Caco-2 (cell line): ENCODE measurements at regions not wholly inside any gene's neighbourhood (a gene's known extent, or its start where the extent isn't known, plus 50 kb on each side); places are given as distances from the start of the nearest gene placed in this dataset.
A peak's percentile ranks its signal among the peaks of the same experiment; 100 is the strongest.

Source experiments
- BruUV-seq: library from RNA; stranded (reverse); fragments of 400-500 nt; replicated peaks from 2 replicates; lab custom pipeline; 2021; lab: Mats Ljungman, UMichigan
- CTCF ChIA-PET: fragments of 300-600 bp; sonication (Branson Sonifier 250); formaldehyde crosslinking; loops from one replicate; lab custom pipeline; 2022; ENCODE audit warnings: antibody characterized with exemption; lab: Charles Lee
- POLR2A ChIA-PET: fragments of 300-600 bp; sonication (Branson Sonifier 250); formaldehyde crosslinking; loops from one replicate; lab custom pipeline; 2022; ENCODE audit warnings: antibody characterized with exemption; lab: Charles Lee
- DNase-seq, 2 experiments: peaks; one replicate each; pipeline versions ENCODE4 v3.0.0 to v3.0.0-alpha.2; 2020 to 2022
- H3K27me3 ChIP-seq: replicated peaks from 2 replicates; pipeline ENCODE4 v1.6.0; 2011; ENCODE audit warnings: low read length; ENCODE audit not compliant: control insufficient read depth, insufficient read depth
- H3K36me3 ChIP-seq: 2 replicates; pipeline ENCODE4 v1.5.1; 2011; ENCODE audit warnings: low read length; ENCODE audit not compliant: control insufficient read depth, insufficient read depth
- H3K4me1 ChIP-seq: fragments of 250-450 bp; sonication (Bioruptor Pico); 2 replicates; pipeline ENCODE4 v1.5.1; 2020; ENCODE audit warnings: mild to moderate bottlenecking
- H3K4me3 ChIP-seq: 2 replicates; pipeline ENCODE4 v1.5.1; 2011; ENCODE audit warnings: low read depth, mild to moderate bottlenecking, control low read depth, low read length
- H3K9me3 ChIP-seq: fragments of 250-450 bp; sonication (Bioruptor Pico); 2 replicates; pipeline ENCODE4 v1.5.1; 2020; ENCODE audit warnings: mild to moderate bottlenecking, moderate library complexity
- H3K27ac Mint-ChIP-seq: one replicate; pipeline ENCODE4 v1.8.0; 2022; ENCODE audit warnings: mixed read lengths; ENCODE audit not compliant: unreplicated experiment
- H3K27me3 Mint-ChIP-seq: one replicate; pipeline ENCODE4 v1.8.0; 2022; ENCODE audit warnings: mixed read lengths; ENCODE audit not compliant: insufficient read depth, unreplicated experiment
- H3K36me3 Mint-ChIP-seq: one replicate; pipeline ENCODE4 v1.8.0; 2022; ENCODE audit warnings: mild to moderate bottlenecking, mixed read lengths; ENCODE audit not compliant: insufficient read depth, unreplicated experiment
- H3K4me1 Mint-ChIP-seq: one replicate; pipeline ENCODE4 v1.8.0; 2022; ENCODE audit warnings: low read depth, mixed read lengths; ENCODE audit not compliant: unreplicated experiment
- H3K4me3 Mint-ChIP-seq: one replicate; pipeline ENCODE4 v1.8.0; 2022; ENCODE audit warnings: mild to moderate bottlenecking, moderate library complexity, mixed read lengths; ENCODE audit not compliant: unreplicated experiment
- H3K9me3 Mint-ChIP-seq: one replicate; pipeline ENCODE4 v1.8.0; 2022; ENCODE audit warnings: mixed read lengths; ENCODE audit not compliant: unreplicated experiment
- CTCF ChIP-seq, 2 experiments: fragments of 200-600 bp in 1 of 2; IDR thresholded peaks; 1 replicate in 1 of 2; 2 replicates in 1 of 2; pipeline versions ENCODE4 v1.5.1 to v1.8.0; 2011 to 2022; ENCODE audit warnings: antibody characterized with exemption in 1 of 2, control low read depth in 1 of 2, inconsistent platforms in 1 of 2, low read depth in 1 of 2, low read length in 1 of 2, mild to moderate bottlenecking in 1 of 2, moderate library complexity in 1 of 2; ENCODE audit not compliant: insufficient read depth in 1 of 2, severe bottlenecking in 1 of 2, unreplicated experiment in 1 of 2
- intact Hi-C: fragments of 100-400 bp; cut with micrococcal nuclease; formaldehyde crosslinking; loops from one replicate; pipeline ENCODE4 v1.10.0; 2022; ENCODE audit not compliant: unreplicated experiment

- Histone ChIP-seq H3K4me3 (no peak overlapping the region), H3K4me1 (no peaks in the 10 kb centered on the region), H3K9me3 (no peaks in the 10 kb centered on the region), H3K36me3 (no peaks in the 10 kb centered on the region), H3K27me3 (no peaks in the 10 kb centered on the region)
- POLR2A ChIA-PET, result no interaction called here
- Mint-ChIP-seq H3K4me3 (no peak overlapping the region), H3K27ac (peak overlapping the region; percentile 60), H3K4me1 (peaks cover 6% of the 10 kb centered on the region), H3K36me3 (peaks cover 4% of the 10 kb centered on the region), H3K27me3 (no peaks in the 10 kb centered on the region), H3K9me3 (peaks cover 9% of the 10 kb centered on the region)
- DNase-seq, result no peak
- TF ChIP-seq CTCF (IDR thresholded peaks at IDR 0.05; ENCODE audit: insufficient read depth in 1 of 2, low read depth in 1 of 2, low read length in 1 of 2, severe bottlenecking in 1 of 2, unreplicated experiment in 1 of 2), result no peak
- intact Hi-C loops, result no loop called here
- CTCF ChIA-PET, result no interaction called here
- BruUV-seq, result no TSS peak
These were observed 157.0 kb downstream of the MRPL14 start for GRCh38 chr6:43970068-43970912.

GRCh38 chr6:43969158-43969981, 157.9 kb downstream of the MRPL14 start:
- H3K4me1 Mint-ChIP-seq, result peaks cover 6% of the 10 kb centered on the region
- intact Hi-C loops, result no loop called here
- no peak overlapping the region for H3K4me3 ChIP-seq
- DNase-seq, result no peak
- no peaks in the 10 kb centered on the region for H3K4me1 ChIP-seq
- BruUV-seq, result no TSS peak
- no peak overlapping the region for H3K4me3 Mint-ChIP-seq
- no peak overlapping the region for H3K27ac Mint-ChIP-seq
- peaks cover 9% of the 10 kb centered on the region for H3K9me3 Mint-ChIP-seq
- H3K27me3 Mint-ChIP-seq, result no peaks in the 10 kb centered on the region
- TF ChIP-seq CTCF (IDR thresholded peaks at IDR 0.05; ENCODE audit: insufficient read depth in 1 of 2, low read depth in 1 of 2, low read length in 1 of 2, severe bottlenecking in 1 of 2, unreplicated experiment in 1 of 2), result no peak
- H3K36me3 ChIP-seq, result no peaks in the 10 kb centered on the region
- ChIA-PET POLR2A (no interaction called here), CTCF (no interaction called here)
- H3K27me3 ChIP-seq, result no peaks in the 10 kb centered on the region
- no peaks in the 10 kb centered on the region for H3K9me3 ChIP-seq
- peaks cover 4% of the 10 kb centered on the region for H3K36me3 Mint-ChIP-seq

- BruUV-seq, result no TSS peak
- Mint-ChIP-seq H3K27me3 (no peaks in the 10 kb centered on the region), H3K36me3 (peaks cover 4% of the 10 kb centered on the region), H3K27ac (no peak overlapping the region), H3K4me1 (peaks cover 6% of the 10 kb centered on the region), H3K9me3 (peaks cover 9% of the 10 kb centered on the region), H3K4me3 (no peak overlapping the region)
- Histone ChIP-seq H3K36me3 (no peaks in the 10 kb centered on the region), H3K9me3 (no peaks in the 10 kb centered on the region), H3K27me3 (no peaks in the 10 kb centered on the region), H3K4me3 (no peak overlapping the region), H3K4me1 (no peaks in the 10 kb centered on the region)
- intact Hi-C loops, result no loop called here
- DNase-seq, result no peak
- POLR2A ChIA-PET, result no interaction called here
- CTCF ChIA-PET, result no interaction called here
- no peak for TF ChIP-seq CTCF (IDR thresholded peaks at IDR 0.05; ENCODE audit: insufficient read depth in 1 of 2, low read depth in 1 of 2, low read length in 1 of 2, severe bottlenecking in 1 of 2, unreplicated experiment in 1 of 2)
These were observed 158.9 kb downstream of the MRPL14 start for GRCh38 chr6:43968110-43968965.
